GM18907 (cell line): ENCODE measurements at regions not wholly inside any gene's neighbourhood (a gene's known extent, or its start where the extent isn't known, plus 50 kb on each side); places are given as distances from the start of the nearest gene placed in this dataset.

ENCODE experiments used
- ATAC-seq: cut with Tn5 transposase; IDR thresholded peaks from one replicate; pipeline ENCODE4 v1.9.1; 2021; ENCODE audit warnings: mild to moderate bottlenecking, moderate library complexity; ENCODE audit not compliant: unreplicated experiment

DNA sequence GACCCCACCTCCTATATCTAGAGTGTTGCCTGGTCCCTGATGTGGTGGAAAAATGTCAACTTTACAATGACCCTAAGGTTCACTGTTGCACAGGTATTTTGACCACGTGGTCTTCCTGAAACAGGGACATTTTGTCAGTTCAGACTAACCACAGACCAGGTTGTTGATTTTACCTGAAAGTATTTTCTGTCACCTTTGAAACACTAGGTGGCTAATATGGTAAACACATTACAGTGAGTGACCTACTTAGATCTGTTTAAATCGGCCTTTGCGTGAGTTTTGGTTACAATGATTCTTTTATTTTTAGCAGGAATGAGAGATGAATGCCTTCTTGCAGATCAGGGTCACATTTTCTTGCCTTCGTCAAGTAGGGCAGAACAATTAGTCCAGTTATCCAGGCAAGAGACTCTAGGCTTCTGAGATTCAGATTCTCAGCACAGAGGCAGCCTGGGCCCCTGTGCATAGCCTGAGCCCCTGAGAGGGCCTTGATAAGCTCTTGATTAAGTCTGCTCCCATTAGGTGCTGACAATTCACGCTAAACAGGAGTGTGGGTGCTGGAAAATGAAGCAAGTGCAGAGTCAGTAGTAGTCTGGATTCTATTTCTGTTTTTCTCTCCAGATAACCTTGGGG lies 226.2 kb downstream of the KCNS3 start:
- ATAC-seq = no peak

DNA sequence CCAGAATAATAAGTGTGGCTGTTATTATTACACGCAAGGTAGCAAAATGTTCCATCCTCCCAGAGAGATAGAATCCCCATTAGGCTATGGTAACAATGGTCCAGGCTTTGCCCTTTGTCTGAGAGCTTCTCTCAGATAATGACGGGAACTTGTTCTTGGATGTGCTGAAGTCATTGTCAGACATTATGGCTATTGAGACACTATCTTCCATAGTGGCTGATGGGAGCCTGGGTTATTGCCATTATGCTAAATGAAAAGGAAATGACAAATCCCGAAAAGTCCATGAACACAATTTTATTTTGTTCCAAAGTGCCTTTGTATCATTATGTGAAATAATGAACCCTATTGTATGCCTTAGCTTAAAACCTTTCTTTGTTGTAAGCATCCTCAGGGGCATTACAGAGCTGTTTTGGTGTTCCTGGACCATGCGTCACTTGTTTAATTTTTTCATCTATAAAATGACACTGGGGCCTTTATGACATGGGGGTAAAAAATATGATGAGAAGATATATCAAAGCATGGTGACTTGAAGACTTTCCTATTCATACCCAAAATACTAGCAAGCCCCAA lies 218.5 kb downstream of the KCNS3 start:
- no peak for ATAC-seq

DNA sequence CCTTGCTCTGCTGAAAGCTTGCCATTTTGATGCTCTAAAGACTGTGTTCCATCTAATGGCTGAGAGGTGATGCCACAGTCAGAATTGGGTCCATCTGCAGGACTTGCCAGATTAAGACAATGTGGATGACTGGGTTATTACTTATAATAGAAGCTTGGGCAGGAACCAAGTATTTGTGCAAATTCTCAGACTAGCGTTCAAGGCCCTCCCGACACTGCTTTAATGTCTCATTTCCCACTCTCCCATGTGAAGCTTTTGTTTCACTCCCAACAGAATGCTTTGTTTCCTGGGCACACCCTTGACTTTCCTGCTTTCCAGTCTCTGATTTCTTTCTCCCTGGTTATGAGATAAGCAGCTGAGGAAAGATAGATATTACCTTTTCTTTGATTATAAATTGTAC lies 215.8 kb downstream of the KCNS3 start:
- no peak for ATAC-seq

DNA sequence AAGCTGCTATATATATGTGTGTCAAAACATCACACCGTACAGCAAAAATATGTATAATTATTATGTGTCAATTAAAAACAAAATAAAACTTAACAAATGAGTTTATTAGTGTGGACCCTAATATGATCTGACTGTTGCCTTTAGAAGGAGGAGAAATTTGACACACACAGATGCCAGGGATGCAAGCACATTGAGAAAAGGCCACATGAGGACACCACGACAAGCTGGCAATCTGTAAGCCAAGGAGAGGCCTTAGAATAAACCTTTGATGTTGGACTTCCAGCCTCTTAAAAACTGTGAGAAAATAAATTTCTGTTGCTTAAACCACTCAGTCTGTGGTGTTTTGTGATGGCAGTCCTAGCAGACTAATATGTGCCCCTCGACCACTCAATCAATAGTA lies 214.7 kb downstream of the KCNS3 start:
- ATAC-seq = no peak

DNA sequence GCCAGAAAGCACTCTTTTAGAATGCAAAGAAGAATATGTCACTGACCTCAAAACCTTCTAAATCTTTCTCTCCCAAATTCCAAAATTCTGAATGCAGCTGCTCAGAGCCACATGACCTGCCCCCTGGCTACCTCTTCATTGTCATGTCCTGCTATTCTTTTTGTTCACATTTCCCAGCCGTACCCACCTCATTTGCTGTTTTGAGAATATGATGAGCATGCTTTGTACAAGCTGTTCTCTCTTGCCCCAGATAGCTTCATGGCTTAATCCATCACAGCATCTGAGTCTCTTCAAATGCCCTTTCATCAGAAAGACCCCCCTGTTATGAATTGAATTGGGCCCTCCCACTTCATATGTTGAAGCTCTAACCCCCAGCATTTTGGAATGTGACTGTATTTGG lies 214.3 kb downstream of the KCNS3 start:
- no peak for ATAC-seq

DNA sequence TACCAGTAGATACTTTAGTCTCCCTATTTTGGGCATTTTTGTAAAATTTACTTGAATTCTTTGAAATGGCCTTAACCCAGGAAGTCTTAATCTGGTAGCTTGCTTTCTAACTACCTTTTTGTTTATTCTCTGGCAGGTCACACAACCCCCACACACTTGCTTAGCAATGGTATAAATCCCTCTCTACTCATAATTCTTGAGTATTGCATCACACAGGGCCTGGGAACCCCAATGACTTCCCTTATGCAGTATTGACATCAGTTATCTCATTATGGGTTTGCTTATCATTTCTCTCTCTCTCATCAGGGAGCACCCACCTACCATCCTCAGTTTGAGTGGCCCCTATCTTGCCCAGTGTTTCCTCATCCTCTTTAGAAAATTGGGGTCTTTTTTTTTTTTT lies 207.1 kb downstream of the KCNS3 start:
- no peak for ATAC-seq

DNA sequence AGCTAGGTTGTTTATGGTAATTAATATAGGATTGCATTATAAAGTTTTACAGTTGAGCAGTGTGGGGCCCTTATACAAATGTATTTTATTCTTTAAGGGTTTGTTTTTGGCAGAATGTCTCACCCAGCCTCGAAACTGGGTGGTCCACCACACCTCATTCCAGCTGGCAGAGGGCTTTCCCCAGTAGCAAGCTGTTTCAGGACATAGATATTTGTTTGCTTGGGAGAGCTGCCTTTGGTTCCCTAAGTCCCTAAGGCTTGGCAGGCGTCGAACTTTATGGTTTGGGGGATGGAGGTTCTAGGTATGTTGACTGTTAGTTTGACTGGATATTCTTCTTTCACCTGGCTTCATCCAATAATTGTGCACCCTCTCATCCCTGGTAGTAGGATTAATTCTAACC lies 205.9 kb downstream of the KCNS3 start:
- ATAC-seq = no peak

DNA sequence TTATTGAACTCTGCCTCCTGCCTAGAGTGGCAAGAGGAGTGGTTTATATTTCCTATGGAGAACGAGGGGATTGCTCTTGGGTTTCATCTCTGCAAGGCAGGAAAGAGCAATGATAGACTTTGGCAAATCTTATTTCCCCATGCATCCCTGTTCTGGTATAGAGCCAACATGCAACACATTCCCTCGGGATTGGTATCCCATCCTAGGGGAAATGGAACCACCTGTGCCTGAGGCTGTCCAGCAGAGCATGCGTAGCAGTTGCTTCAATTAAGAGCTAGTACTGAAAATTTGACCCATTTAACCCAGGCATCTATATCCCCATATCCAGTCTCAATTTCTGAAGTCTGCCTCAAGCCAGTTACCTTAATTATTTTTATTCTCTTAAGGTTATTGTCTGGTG lies 205.3 kb downstream of the KCNS3 start:
- ATAC-seq = no peak

DNA sequence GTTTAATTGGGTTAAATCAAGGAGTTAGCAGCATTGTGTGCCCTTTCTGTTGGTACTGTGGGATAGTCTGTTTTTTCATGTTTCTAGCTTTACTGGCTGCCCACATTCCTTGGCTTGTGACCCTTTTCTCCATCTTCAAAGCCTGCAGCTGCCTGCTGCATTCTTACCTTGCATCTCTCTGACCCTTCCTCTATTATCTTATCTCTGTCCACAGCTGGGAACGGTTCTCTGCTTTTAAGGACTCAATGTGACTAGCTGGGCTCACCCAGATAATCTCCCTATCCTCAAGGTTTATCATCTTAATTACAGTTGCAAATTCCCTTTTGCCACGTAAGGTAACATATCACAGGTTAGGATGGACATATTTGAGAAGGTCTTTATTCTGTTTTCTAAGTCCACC lies 199.7 kb downstream of the KCNS3 start:
- no peak for ATAC-seq

DNA sequence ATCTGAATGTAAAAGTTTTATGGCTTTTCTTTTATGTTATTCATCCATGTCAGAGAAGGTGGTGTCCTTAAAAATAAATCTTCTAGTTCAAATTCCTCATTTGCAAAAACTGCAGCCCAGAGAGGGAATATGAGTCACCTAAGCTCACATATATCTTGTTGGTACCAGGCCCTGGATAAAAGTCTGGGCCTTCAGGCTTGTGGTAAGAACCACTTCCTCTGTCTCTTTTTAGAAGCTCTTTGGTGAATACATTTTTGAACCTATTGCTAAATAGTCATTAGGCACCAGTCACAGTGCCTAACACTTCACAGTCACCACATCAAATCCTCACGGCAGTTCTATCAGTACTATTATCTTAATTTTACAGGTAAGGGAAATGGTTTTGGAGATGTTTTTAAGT lies 199.2 kb downstream of the KCNS3 start:
- peak; percentile 57 for ATAC-seq

DNA sequence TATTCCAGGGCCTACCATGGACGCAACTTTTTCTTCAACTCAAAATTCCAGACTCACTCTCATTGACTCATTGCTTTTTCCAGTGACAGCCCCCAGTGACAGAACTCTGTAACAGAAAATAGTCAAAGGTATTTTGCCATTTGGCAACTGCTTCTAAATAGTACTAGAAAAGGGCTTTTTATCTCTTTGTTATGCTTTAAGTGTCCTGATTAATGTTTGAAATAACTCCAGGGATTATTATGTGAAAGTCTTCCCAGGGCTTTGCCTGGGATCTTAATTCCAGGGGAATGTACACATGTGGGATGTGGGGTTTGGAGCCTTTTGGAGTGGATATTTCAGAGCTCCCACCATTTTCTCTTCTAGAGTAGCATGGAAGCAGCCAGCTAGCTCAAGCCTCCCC lies 198.8 kb downstream of the KCNS3 start:
- no peak for ATAC-seq

DNA sequence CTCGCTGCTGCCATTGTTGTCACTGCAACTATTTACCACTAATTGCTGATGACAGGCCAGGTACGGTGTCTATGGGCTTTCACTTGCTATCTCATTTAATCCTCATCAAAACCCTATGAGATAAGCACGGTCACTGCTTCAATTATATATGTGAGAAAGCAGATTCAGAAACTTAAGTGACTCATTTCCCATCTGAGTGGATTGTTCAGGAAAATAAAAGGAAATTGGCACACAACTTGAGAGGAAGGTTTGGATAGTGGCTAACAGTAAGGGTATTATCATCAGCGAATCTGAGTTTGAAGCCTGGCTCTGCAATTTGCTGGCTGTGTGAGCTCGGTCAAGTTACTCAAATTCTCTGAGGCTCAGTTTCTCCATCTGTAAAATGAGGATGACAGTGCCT lies 196.0 kb downstream of the KCNS3 start:
- no peak for ATAC-seq

DNA sequence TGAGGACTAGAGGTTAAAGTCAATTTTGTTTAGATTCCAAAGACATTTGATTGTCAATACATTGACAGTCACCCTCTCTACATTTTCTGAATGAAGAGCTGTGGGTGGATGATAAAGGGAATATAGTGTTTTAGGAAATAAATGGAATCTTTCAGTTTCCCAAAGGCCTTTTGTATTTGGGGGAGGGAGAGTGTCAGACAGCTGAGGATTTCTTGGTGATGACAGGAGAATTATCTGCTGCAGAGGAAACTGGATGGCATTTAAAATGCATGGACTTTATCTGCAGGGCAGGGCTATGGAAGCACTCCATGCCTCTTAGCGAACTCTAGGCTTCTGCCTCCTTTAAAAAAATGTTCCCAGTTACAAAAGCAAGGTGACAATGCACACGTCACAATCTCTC lies 195.1 kb downstream of the KCNS3 start:
- ATAC-seq = no peak

DNA sequence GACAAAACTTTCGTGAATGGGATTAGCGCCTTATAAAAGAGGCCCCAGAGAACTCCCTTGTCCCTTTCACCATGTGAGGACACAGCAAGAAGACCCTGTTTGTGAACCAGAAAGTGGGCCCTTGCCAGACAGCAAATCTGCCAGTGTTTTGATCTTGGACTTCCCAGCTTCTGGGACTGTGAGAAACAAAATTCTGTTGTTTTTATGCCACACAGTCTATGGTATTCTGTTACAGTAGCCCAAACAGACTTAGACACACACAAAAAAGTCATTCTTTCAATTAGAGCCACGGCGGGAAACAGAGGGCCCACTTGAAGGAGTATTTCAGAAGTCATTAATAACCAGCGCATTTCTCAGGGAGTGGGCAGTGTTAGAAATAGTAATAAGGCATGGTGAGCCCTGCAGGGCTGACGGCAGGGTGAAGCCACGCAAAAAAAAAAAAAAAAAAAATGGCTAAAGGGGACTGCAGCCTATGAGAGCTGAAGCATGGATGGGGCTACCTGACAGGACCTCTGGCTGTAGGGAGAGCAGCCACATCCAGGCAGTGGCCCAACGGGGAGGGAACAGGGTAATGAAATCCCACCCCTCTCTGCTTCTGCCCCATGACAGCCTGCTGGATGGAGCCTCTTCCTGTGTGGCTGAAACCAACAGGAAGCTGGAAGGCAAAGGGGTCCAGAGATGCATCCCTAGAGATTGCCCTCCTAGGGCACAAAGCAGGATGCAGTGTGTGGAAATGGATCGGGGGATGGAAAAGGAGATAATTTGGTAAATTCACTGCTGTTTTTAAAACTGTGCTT lies 189.3 kb downstream of the KCNS3 start:
- no peak for ATAC-seq

DNA sequence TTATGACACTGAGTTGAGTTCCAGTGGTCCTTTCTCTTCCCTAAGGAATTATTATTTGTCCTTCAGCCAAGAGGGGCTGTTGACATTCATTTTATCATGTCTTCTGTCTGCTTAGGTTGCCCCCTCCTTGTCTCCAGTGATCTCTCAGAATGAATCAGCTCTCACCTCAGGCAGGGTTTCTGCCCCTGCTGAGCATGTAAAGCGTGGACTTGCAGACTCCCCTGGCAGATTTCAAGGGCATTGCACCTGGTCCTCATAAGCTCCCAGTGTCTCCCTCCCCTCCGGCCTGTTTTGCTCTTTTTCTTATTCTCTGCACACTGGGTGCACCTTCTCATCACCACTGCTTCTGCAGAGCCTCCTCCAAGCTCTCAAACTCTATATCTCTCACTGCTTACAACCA lies 188.4 kb downstream of the KCNS3 start:
- no peak for ATAC-seq

DNA sequence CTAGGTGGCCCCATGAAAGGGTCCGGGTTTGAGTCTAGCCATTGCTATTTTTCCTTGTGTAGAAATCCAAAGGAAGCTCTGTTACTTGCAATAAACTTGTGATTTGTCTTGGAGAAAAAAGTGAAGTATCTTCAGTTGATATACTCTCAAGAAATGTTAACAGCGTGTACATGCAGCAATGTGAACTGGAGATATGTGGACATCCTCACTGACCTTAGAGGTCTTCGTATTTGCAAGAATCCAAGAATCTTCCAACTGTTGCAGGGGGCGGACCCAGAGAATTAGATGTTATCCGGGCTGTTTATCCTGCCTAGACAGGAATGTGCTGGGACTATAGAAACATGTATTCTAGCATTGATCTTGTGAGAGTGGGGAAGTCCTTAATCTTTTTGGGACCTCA lies 187.6 kb downstream of the KCNS3 start:
- no peak for ATAC-seq

DNA sequence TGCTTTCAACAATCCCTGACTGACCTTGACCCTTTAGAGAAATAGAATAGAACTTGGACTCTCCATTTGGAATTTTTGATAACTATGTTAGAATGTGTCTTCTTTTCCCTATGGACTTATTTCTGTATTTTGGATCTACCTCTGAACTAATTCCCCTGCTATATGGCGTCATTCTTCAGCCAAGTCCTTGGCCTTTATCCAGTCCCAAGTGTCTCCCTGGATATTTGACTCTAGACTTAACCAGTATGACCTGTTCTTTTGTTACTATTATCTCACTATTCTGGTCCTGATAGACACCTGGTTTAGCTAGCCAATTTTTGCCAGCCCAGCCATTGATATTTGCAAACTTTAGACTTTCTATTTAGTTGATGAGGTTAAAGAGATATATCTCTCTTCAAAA lies 186.8 kb downstream of the KCNS3 start:
- no peak for ATAC-seq

DNA sequence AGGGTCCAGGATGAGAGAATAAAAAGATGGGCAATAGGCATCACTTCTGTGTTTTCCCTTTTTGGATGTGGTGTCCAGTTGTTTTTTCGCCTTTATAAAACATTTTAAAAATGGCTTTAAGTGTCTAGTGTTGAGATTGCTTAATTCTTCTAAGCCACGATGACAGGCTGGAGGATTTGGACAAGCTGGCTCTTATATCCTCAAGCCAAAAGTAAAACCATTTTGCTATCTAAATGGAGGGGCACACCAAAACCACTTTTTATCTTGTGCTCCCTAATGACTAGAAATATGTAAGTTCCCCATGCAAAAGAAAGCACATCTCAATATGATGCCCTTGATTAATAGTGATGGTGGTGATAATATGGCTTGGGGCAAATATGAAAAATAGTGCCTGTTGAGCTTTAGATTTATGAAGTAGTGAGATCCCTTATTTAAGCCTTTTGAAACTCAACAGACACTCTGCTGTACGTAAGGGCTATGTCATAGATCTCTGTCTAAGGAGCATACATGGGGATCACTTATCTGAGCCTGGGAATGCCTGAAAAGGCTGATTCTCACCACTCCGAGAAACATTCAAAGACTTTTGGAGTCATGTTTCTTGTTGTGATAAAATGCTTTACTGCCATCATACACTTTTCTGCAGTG lies 185.5 kb downstream of the KCNS3 start:
- ATAC-seq = no peak

DNA sequence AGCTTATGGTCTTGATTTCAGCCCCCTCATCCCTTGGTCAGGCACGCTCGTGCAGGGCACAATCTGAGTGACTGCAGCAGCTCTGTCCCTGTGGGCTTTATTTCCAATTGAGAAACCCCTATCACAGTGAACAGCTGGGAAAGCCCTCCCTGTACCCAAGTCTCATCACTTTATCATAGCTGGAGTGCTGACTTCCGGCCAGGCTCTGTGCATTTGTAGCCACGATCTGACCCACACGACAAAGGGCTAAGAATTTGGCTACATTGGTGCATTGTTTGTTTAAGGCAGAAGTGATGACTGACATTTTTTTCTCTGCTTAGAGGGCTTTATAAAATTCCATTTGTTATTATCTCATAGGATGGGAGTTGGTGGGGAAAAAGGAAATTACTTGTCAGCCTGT lies 184.4 kb downstream of the KCNS3 start:
- ATAC-seq = no peak

DNA sequence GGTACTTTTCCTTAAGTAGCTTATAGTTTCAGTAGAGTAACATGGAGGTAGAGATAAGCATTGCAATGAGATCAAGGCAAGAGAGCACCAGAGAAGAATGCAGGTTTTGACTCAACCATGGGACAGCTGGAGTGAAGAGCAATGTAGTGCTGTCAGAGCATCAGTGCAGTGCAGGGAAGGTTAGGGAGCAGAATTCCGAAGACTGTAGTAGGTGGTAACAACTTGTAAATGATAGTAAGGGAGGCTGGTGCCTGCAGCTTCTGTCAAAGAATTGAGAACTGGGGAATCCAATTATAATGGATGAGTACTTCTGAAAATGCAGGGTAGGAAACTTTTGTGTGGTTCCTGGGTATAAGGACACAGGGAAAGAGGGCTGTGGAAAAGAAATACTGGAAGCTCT lies 183.2 kb downstream of the KCNS3 start:
- ATAC-seq = no peak

DNA sequence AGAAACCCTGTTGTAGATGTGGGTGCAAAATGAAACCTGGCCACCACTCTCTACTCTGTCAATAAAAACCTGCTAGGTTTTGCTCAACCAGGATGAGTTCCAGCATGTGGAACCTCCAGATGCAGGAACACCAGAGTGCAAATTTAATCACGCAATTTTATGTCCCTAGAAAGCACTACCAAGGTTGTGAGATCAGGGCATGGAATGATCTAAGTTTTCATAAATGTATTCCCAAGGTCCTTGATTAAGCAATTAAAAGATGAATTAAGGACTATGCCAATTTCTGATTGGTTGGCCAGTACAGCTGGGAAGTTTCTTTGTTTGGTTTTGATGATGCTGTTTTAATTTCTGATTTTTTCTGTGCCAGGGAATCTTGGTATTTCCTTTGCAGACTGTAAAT lies 179.2 kb downstream of the KCNS3 start:
- no peak for ATAC-seq

DNA sequence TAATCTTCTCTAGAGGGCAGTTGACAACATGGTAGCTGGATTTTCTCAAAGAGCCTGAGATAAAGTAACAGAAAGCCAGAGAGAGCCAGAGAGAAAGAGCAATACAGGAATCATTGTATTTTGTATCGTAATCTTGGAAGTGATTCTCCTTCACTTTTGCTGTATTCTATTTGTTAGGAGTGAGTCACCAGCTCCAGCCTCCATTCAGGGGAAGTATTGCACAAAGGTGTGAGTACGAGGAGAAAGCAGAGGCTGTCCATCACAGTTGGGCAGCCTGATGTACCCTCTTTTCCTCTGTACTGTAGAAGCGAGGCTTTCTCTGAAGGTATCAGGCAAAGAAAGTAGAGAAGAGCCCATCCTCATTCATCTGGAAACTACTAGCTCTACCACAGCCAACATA lies 176.8 kb downstream of the KCNS3 start:
- ATAC-seq = no peak
